ENCODE measurements at regions not wholly inside any gene's neighbourhood (a gene's known extent, or its start where the extent isn't known, plus 50 kb on each side); places are given as distances from the start of the nearest gene placed in this dataset.

- Histone ChIP-seq H3K4me3 (replicated peaks in 1 of 3; ENCODE audit: insufficient read depth in 1 of 3, low read depth in 1 of 3, low read length in 3 of 3) (no peak overlapping the region), H2AFZ (ENCODE audit: low read depth, low read length) (no peak overlapping the region), H3K27me3 (ENCODE audit: control insufficient read depth in 2 of 2, insufficient read depth in 2 of 2, low read length in 2 of 2) (no peaks in the 10 kb centered on the region), H3K27ac (ENCODE audit: insufficient read depth, low read depth, low read length) (no peak overlapping the region), H3K9me3 (replicated peaks; ENCODE audit: control insufficient read depth, insufficient read depth, low read length) (no peaks in the 10 kb centered on the region), H3K9me1 (replicated peaks; ENCODE audit: control insufficient read depth, extremely low read depth, insufficient read depth, low read length) (no peaks in the 10 kb centered on the region), H3K4me2 (ENCODE audit: insufficient read depth, low read length) (no peak overlapping the region), H3K79me2 (ENCODE audit: control insufficient read depth, insufficient read depth, low read length) (no peaks in the 10 kb centered on the region), H3K36me3 (ENCODE audit: control insufficient read depth in 2 of 2, extremely low read depth in 1 of 2, insufficient read depth in 2 of 2, low read length in 2 of 2) (no peaks in the 10 kb centered on the region), H3K4me1 (ENCODE audit: control insufficient read depth, extremely low read depth, insufficient read depth, low read length) (no peaks in the 10 kb centered on the region), H4K20me1 (replicated peaks; ENCODE audit: control insufficient read depth, extremely low read depth, insufficient read depth, low read length) (no peaks in the 10 kb centered on the region), H3K9ac (replicated peaks; ENCODE audit: extremely low read depth, insufficient read depth, low read length) (no peak overlapping the region)
- DNase-seq (ENCODE audit: low read depth, low spot score) = no peak
- dilution Hi-C loops (cut with MboI; ENCODE audit: extremely low pct_ligation_motif_present, low sequenced_read_pairs) (no loop called here), intact Hi-C loops (cut with micrococcal nuclease) (no loop called here)
- no TSS peak for BruUV-seq (replicated peaks)
- TF ChIP-seq POLR2AphosphoS5 (IDR thresholded peaks at IDR 0.05; ENCODE audit: insufficient read depth, low read depth, low read length) = no peak
- TF ChIP-seq FOS (IDR thresholded peaks at IDR 0.05; ENCODE audit: borderline replicate concordance, insufficient read depth, low read length) = no peak
- no peak for TF ChIP-seq MYC (IDR thresholded peaks at IDR 0.05; ENCODE audit: low read depth, low read length)
- no peak for TF ChIP-seq MAX (IDR thresholded peaks at IDR 0.05; ENCODE audit: insufficient read depth, insufficient read length)
- no peak for TF ChIP-seq CTCF (IDR thresholded peaks at IDR 0.05; ENCODE audit: extremely low read depth in 1 of 2, insufficient read depth in 1 of 2, low read depth in 1 of 2, low read length in 2 of 2)
- TF ChIP-seq JUN (IDR thresholded peaks at IDR 0.05; ENCODE audit: borderline replicate concordance, insufficient read depth, insufficient read length, low read depth) = no peak
- TF ChIP-seq POLR2A (IDR thresholded peaks at IDR 0.05; ENCODE audit: low read depth, low read length) = no peak
- TF ChIP-seq EZH2 (IDR thresholded peaks at IDR 0.05; ENCODE audit: borderline replicate concordance, low read depth, low read length, severe bottlenecking) = no peak
- no peak for TF ChIP-seq GATA2 (IDR thresholded peaks at IDR 0.05; ENCODE audit: insufficient read depth, insufficient read length, low read depth, low read length)
- POLR2A ChIA-PET = no interaction called here
- no peak for FAIRE-seq
- CTCF ChIA-PET = interaction anchor here (1.5 kb wide), 1 partner anchor 11 kb away, joined by 3 read pairs; no protein-coding TSS in a partner anchor
These were observed 646.0 kb upstream of the FAM241A start for GRCh38 chr4:111499291-111499690.

Measured in endothelial cell of umbilical vein (primary cell).